Esophagus muscularis mucosa (tissue), 4 donors: ENCODE measurements at regions not wholly inside any gene's neighbourhood (a gene's known extent, or its start where the extent isn't known, plus 50 kb on each side); places are given as distances from the start of the nearest gene placed in this dataset.

Experiments used
- EP300 ChIP-seq: sonication (generic); formaldehyde crosslinking; IDR thresholded peaks from one replicate; pipeline ENCODE4 v1.6.1; 2017; ENCODE audit warnings: antibody characterized with exemption
- POLR2A ChIP-seq: fragments of 450-650 bp; IDR thresholded peaks from one replicate; pipeline ENCODE4 v1.6.1; 2017; ENCODE audit warnings: antibody characterized with exemption, moderate library complexity, mild to moderate bottlenecking, low read depth
- TF ChIP-seq, protein P1 (sequence below), 3 experiments: fragments of 200-600 bp in 2 of 3; fragments of 450-650 bp in 1 of 3; sonication (generic) in 2 of 3; IDR thresholded peaks; one replicate each; pipeline ENCODE4 v1.5.1; 2017 to 2019; ENCODE audit warnings: antibody characterized with exemption in 3 of 3, mild to moderate bottlenecking in 2 of 3, moderate library complexity in 1 of 3

DNA sequence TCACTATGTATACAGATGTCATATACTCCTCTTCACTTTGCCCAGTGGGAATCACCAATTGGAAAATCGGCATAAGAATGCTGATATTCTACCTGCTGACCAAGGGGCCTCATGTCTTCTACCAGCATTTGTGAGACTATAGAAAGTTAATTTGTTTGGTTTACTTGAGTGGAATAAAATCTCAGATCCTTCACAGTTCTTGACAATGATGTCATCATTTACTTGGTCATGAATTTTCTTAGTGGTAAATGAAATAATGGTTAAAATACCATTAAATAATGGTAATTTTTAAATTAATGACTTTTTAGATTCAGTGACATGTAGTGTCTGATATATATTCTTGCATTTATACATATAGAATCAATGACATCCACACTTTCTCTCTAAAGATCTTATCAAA is 1052.6 kb downstream of the ADGRL3 start:
- no peak for TF ChIP-seq POLR2A
- TF ChIP-seq, protein P1, sequence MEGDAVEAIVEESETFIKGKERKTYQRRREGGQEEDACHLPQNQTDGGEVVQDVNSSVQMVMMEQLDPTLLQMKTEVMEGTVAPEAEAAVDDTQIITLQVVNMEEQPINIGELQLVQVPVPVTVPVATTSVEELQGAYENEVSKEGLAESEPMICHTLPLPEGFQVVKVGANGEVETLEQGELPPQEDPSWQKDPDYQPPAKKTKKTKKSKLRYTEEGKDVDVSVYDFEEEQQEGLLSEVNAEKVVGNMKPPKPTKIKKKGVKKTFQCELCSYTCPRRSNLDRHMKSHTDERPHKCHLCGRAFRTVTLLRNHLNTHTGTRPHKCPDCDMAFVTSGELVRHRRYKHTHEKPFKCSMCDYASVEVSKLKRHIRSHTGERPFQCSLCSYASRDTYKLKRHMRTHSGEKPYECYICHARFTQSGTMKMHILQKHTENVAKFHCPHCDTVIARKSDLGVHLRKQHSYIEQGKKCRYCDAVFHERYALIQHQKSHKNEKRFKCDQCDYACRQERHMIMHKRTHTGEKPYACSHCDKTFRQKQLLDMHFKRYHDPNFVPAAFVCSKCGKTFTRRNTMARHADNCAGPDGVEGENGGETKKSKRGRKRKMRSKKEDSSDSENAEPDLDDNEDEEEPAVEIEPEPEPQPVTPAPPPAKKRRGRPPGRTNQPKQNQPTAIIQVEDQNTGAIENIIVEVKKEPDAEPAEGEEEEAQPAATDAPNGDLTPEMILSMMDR (IDR thresholded peaks at IDR 0.05) = no peak
- TF ChIP-seq EP300 = no peak
